Osteocyte (in vitro differentiated cells): ENCODE measurements at regions not wholly inside any gene's neighbourhood (a gene's known extent, or its start where the extent isn't known, plus 50 kb on each side); places are given as distances from the start of the nearest gene placed in this dataset.

Experiments
- DNase-seq: peaks from one replicate; pipeline ENCODE4 v3.0.0; 2021; ENCODE audit warnings: mixed read lengths; ENCODE audit not compliant: unreplicated experiment; ENCODE audit errors: extremely low spot score
- H3K27ac Mint-ChIP-seq: one replicate; pipeline ENCODE4 v1.8.0; 2021; ENCODE audit warnings: mild to moderate bottlenecking, mixed read lengths; ENCODE audit not compliant: unreplicated experiment
- H3K27me3 Mint-ChIP-seq: one replicate; pipeline ENCODE4 v1.8.0; 2021; ENCODE audit warnings: mixed read lengths; ENCODE audit not compliant: unreplicated experiment
- H3K36me3 Mint-ChIP-seq: one replicate; pipeline ENCODE4 v1.8.0; 2021; ENCODE audit warnings: mixed read lengths; ENCODE audit not compliant: unreplicated experiment
- H3K4me1 Mint-ChIP-seq: one replicate; pipeline ENCODE4 v1.8.0; 2021; ENCODE audit warnings: mixed read lengths; ENCODE audit not compliant: unreplicated experiment
- H3K4me3 Mint-ChIP-seq: one replicate; pipeline ENCODE4 v1.8.0; 2021; ENCODE audit warnings: mild to moderate bottlenecking, moderate library complexity, mixed read lengths; ENCODE audit not compliant: unreplicated experiment
- H3K9me3 Mint-ChIP-seq: one replicate; pipeline ENCODE4 v1.8.0; 2021; ENCODE audit warnings: mixed read lengths; ENCODE audit not compliant: unreplicated experiment
- TF ChIP-seq, protein P1 (sequence below): fragments of 200-600 bp; sonication (generic); IDR thresholded peaks from 2 replicates; pipeline ENCODE4 v1.5.0; 2021; ENCODE audit warnings: antibody characterized with exemption, mild to moderate bottlenecking, moderate library complexity

DNA sequence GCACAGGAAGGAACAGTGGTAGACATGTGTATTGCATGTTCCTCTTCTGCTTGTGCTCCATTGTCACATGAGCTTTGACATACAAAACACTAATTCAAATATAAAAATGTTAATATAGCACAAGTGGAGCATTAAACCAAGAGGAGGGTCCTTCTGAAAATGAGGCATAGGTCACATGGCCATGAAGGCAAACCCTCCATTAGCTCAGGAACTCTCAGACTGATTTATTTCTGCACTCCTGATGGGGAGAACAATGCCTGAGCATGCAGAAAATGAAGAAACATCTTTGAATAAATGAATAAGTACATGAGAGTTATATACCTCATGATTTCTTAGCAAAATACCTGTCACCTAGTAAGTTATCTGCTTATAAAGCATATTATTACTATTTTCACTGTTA lies 769.2 kb upstream of the EPHA5 start:
- no peaks in the 10 kb centered on the region for H3K4me1 Mint-ChIP-seq
- H3K27ac Mint-ChIP-seq = no peak overlapping the region
- H3K9me3 Mint-ChIP-seq = peaks cover 3% of the 10 kb centered on the region
- no peak overlapping the region for H3K4me3 Mint-ChIP-seq
- DNase-seq = no peak
- TF ChIP-seq, protein P1, sequence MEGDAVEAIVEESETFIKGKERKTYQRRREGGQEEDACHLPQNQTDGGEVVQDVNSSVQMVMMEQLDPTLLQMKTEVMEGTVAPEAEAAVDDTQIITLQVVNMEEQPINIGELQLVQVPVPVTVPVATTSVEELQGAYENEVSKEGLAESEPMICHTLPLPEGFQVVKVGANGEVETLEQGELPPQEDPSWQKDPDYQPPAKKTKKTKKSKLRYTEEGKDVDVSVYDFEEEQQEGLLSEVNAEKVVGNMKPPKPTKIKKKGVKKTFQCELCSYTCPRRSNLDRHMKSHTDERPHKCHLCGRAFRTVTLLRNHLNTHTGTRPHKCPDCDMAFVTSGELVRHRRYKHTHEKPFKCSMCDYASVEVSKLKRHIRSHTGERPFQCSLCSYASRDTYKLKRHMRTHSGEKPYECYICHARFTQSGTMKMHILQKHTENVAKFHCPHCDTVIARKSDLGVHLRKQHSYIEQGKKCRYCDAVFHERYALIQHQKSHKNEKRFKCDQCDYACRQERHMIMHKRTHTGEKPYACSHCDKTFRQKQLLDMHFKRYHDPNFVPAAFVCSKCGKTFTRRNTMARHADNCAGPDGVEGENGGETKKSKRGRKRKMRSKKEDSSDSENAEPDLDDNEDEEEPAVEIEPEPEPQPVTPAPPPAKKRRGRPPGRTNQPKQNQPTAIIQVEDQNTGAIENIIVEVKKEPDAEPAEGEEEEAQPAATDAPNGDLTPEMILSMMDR = no peak
- H3K27me3 Mint-ChIP-seq = no peaks in the 10 kb centered on the region
- H3K36me3 Mint-ChIP-seq = no peaks in the 10 kb centered on the region

DNA sequence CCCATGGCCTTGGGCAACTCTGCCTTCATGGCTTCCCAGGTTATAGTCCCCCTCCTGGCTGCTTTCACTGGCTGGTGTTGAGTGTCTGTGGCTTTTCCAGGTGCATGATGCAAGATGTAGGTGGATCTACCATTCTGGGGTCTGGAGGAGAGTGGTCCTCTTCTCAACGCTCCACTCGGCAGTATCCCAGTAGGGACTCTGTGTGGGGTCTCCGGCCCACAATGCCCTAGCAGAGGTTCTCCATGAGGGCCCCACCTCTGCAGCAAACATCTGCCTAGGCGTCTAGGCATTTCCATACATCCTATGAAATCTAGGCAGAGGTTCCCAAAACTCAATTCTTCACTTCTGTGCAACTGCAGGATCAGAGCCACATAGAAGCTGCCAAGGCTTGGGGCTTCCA lies 763.4 kb upstream of the EPHA5 start:
- H3K36me3 Mint-ChIP-seq = no peaks in the 10 kb centered on the region
- no peak overlapping the region for H3K27ac Mint-ChIP-seq
- peaks cover 11% of the 10 kb centered on the region for H3K9me3 Mint-ChIP-seq
- no peaks in the 10 kb centered on the region for H3K27me3 Mint-ChIP-seq
- DNase-seq = no peak
- H3K4me1 Mint-ChIP-seq = peaks cover 4% of the 10 kb centered on the region
- TF ChIP-seq, protein P1 = no peak
- H3K4me3 Mint-ChIP-seq = no peak overlapping the region

DNA sequence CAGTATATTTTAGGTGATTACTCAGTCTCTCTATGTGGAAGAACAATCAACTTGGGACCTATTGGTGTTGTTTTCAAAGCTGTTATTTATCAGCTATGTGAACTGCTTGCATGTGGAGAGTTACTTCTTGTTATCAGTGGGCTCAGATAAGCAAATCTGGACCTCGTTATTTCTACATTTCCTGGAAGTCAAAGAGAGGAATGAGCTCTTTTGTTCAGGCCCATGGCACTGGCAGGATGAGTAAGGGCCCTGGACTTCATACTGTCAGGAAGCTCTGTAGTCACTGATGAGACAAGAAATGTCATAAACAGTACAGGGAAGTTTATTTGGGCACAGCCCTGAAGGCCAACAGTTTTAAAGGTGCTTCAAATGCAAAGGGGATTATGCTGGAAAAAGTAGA lies 760.6 kb upstream of the EPHA5 start:
- H3K27me3 Mint-ChIP-seq = no peaks in the 10 kb centered on the region
- no peak overlapping the region for H3K27ac Mint-ChIP-seq
- H3K4me3 Mint-ChIP-seq = no peak overlapping the region
- H3K9me3 Mint-ChIP-seq = peaks cover 20% of the 10 kb centered on the region
- peaks cover 4% of the 10 kb centered on the region for H3K4me1 Mint-ChIP-seq
- no peak for DNase-seq
- peaks cover 11% of the 10 kb centered on the region for H3K36me3 Mint-ChIP-seq
- TF ChIP-seq, protein P1 = no peak

DNA sequence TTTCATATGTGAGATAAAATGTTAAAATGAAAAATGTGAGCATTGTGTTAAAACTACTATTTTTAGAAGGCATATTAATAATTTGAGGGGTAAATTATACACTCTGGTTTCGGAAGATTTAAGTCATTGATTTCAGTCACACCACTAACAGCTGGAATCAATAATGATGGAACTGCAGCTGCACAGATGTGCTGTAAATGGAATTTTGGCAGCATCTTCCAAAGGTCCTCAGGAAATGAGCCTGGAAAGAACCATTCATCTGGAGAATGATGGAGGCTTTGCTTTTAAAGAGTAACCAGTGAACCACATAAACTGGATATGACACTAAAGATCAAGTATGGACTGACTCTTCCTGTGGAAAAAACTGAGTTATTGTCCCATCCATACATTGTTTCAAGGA lies 759.0 kb upstream of the EPHA5 start:
- peaks cover 18% of the 10 kb centered on the region for H3K9me3 Mint-ChIP-seq
- H3K36me3 Mint-ChIP-seq = peaks cover 11% of the 10 kb centered on the region
- no peaks in the 10 kb centered on the region for H3K27me3 Mint-ChIP-seq
- DNase-seq = no peak
- H3K4me1 Mint-ChIP-seq = peaks cover 11% of the 10 kb centered on the region
- no peak overlapping the region for H3K4me3 Mint-ChIP-seq
- H3K27ac Mint-ChIP-seq = no peak overlapping the region
- TF ChIP-seq, protein P1 = no peak

DNA sequence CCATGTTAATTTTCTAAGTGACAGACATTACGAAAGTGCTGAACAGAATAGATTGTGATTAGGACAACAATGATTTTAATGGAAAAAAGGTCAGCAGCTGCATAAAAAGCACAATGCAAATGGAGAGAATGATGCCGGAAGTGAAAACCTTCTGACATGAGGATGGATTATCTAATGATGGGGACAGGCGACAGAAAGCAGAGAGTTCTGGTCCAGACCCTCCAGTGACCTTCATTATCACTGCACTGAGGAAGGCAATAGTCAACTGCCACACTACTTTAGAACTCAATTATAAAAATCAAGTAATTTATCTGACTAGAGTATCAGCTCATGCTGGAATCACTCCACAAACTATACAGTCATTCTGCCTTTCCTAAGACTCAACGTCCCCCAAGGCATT lies 746.1 kb upstream of the EPHA5 start:
- H3K9me3 Mint-ChIP-seq = peaks cover 13% of the 10 kb centered on the region
- peaks cover 4% of the 10 kb centered on the region for H3K4me1 Mint-ChIP-seq
- no peak overlapping the region for H3K4me3 Mint-ChIP-seq
- no peak for DNase-seq
- no peaks in the 10 kb centered on the region for H3K27me3 Mint-ChIP-seq
- H3K36me3 Mint-ChIP-seq = peaks cover 5% of the 10 kb centered on the region
- TF ChIP-seq, protein P1 = no peak
- no peak overlapping the region for H3K27ac Mint-ChIP-seq
